Esophagus squamous epithelium (tissue), 4 donors: ENCODE measurements at regions not wholly inside any gene's neighbourhood (a gene's known extent, or its start where the extent isn't known, plus 50 kb on each side); places are given as distances from the start of the nearest gene placed in this dataset.

Source experiments
- POLR2A ChIP-seq, 4 donors: fragments of 450-650 bp; IDR thresholded peaks; one replicate each; pipeline ENCODE4 v1.6.1; 2017; ENCODE audit warnings: antibody characterized with exemption in 4 of 4, mild to moderate bottlenecking in 4 of 4, moderate library complexity in 3 of 4
- TF ChIP-seq, protein P1 (sequence below), 6 experiments: fragments of 450-650 bp in 4 of 6; fragments of 200-600 bp in 2 of 6; sonication (generic) in 2 of 6; IDR thresholded peaks; one replicate each; pipeline ENCODE4 v1.5.1; 2016 to 2019; ENCODE audit warnings: antibody characterized with exemption in 6 of 6, mild to moderate bottlenecking in 4 of 6, moderate library complexity in 4 of 6

DNA sequence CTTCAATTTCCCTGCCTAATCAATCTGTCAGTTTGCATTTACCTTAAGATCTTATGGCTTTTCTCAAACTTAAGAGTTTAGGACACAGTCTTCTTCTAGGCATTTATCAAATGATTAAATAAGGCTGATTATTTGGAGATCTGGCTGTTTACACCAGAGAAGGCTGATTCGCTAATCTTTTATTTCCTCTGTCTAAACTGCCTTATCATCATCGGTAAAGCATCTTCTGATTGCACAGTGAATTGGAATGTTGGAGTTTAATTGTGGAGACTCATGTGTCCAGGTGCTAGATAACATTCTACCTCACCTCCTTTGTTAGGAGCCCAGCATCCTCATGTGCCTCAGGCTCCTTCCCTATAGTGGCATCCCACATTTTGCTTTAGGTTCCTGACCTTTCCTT lies 100.3 kb upstream of the DDIT4L start:
- TF ChIP-seq, protein P1, sequence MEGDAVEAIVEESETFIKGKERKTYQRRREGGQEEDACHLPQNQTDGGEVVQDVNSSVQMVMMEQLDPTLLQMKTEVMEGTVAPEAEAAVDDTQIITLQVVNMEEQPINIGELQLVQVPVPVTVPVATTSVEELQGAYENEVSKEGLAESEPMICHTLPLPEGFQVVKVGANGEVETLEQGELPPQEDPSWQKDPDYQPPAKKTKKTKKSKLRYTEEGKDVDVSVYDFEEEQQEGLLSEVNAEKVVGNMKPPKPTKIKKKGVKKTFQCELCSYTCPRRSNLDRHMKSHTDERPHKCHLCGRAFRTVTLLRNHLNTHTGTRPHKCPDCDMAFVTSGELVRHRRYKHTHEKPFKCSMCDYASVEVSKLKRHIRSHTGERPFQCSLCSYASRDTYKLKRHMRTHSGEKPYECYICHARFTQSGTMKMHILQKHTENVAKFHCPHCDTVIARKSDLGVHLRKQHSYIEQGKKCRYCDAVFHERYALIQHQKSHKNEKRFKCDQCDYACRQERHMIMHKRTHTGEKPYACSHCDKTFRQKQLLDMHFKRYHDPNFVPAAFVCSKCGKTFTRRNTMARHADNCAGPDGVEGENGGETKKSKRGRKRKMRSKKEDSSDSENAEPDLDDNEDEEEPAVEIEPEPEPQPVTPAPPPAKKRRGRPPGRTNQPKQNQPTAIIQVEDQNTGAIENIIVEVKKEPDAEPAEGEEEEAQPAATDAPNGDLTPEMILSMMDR (IDR thresholded peaks at IDR 0.05) = no peak
- no peak for TF ChIP-seq POLR2A (IDR thresholded peaks at IDR 0.05)
